CD14-positive monocyte (primary cell): ENCODE measurements at regions not wholly inside any gene's neighbourhood (a gene's known extent, or its start where the extent isn't known, plus 50 kb on each side); places are given as distances from the start of the nearest gene placed in this dataset.

Experiments
- DNase-seq, 3 donors: peaks; one replicate each; pipeline ENCODE4 v3.0.0-alpha.2; 2011 to 2022
- H2AFZ ChIP-seq: 2 replicates; pipeline ENCODE4 v1.6.0; 2012; ENCODE audit warnings: mild to moderate bottlenecking, low read depth, low read length, inconsistent platforms; ENCODE audit not compliant: insufficient read depth, poor library complexity, severe bottlenecking
- H3K27ac ChIP-seq, 2 donors: 1 replicate in 1 of 2; 2 replicates in 1 of 2; pipeline ENCODE4 v1.5.1; 2012 to 2013; ENCODE audit warnings: low read length in 2 of 2, control low read depth in 1 of 2, inconsistent platforms in 1 of 2, low read depth in 1 of 2, mild to moderate bottlenecking in 1 of 2
- H3K27me3 ChIP-seq, 2 donors: one replicate each; pipeline versions ENCODE4 v1.6.0 to v1.6.1; 2011 to 2013; ENCODE audit warnings: low read length in 2 of 2; ENCODE audit not compliant: control insufficient read depth in 2 of 2, insufficient read depth in 2 of 2
- H3K36me3 ChIP-seq, 2 donors: replicated peaks in 1 of 2; 1 replicate in 1 of 2; 2 replicates in 1 of 2; pipeline versions ENCODE4 v1.5.1 to v1.6.1; 2012 to 2013; ENCODE audit warnings: low read length in 2 of 2, control low read depth in 1 of 2, inconsistent platforms in 1 of 2, mild to moderate bottlenecking in 1 of 2; ENCODE audit not compliant: insufficient read depth in 2 of 2, control insufficient read depth in 1 of 2
- H3K4me1 ChIP-seq, 2 donors: 1 replicate in 1 of 2; 2 replicates in 1 of 2; pipeline versions ENCODE4 v1.5.1 to v1.6.1; 2012 to 2013; ENCODE audit warnings: low read length in 2 of 2, control low read depth in 1 of 2, inconsistent platforms in 1 of 2, mild to moderate bottlenecking in 1 of 2, moderate library complexity in 1 of 2; ENCODE audit not compliant: insufficient read depth in 2 of 2, control insufficient read depth in 1 of 2
- H3K4me2 ChIP-seq: replicated peaks from 2 replicates; pipeline ENCODE3; 2012; ENCODE audit warnings: low read length, moderate library complexity, mild to moderate bottlenecking; ENCODE audit not compliant: poor library complexity, severe bottlenecking; ENCODE audit errors: extremely low read depth
- H3K4me3 ChIP-seq, 3 experiments: fragments of 200-600 bp in 1 of 3; sonication (generic) in 1 of 3; replicated peaks in 1 of 3; 1 replicate in 2 of 3; 2 replicates in 1 of 3; pipeline ENCODE4 v1.5.1; 2011 to 2013; ENCODE audit warnings: low read length in 3 of 3, mild to moderate bottlenecking in 3 of 3, control low read depth in 2 of 3, low read depth in 2 of 3, inconsistent platforms in 1 of 3, moderate library complexity in 1 of 3
- H3K79me2 ChIP-seq: 2 replicates; pipeline ENCODE4 v1.6.0; 2012; ENCODE audit warnings: mild to moderate bottlenecking, control low read depth, inconsistent platforms, low read length, moderate library complexity; ENCODE audit not compliant: insufficient read depth
- H3K9ac ChIP-seq: 2 replicates; pipeline ENCODE4 v1.6.0; 2017; ENCODE audit warnings: low read length, mild to moderate bottlenecking; ENCODE audit not compliant: insufficient read depth, poor library complexity, severe bottlenecking
- H3K9me3 ChIP-seq, 2 donors: replicated peaks in 1 of 2; 1 replicate in 1 of 2; 2 replicates in 1 of 2; pipeline versions ENCODE4 v1.5.1 to v1.6.1; 2012 to 2013; ENCODE audit warnings: low read length in 2 of 2, control low read depth in 1 of 2; ENCODE audit not compliant: control insufficient read depth in 1 of 2, insufficient read depth in 1 of 2
- H4K20me1 ChIP-seq: 2 replicates; pipeline ENCODE4 v1.6.0; 2012; ENCODE audit warnings: mild to moderate bottlenecking, low read length, control low read depth, moderate library complexity; ENCODE audit not compliant: insufficient read depth
- H3K27ac Mint-ChIP-seq, 7 donors: one replicate each; pipeline ENCODE4 v1.8.0; 2020; ENCODE audit warnings: mild to moderate bottlenecking in 7 of 7, mixed read lengths in 7 of 7, moderate library complexity in 6 of 7, inconsistent platforms in 2 of 7
- H3K27me3 Mint-ChIP-seq, 3 donors: one replicate each; pipeline ENCODE4 v1.8.0; 2021 to 2022; ENCODE audit warnings: low read depth in 3 of 3, mild to moderate bottlenecking in 3 of 3, mixed read lengths in 3 of 3, moderate library complexity in 3 of 3, inconsistent platforms in 1 of 3
- H3K36me3 Mint-ChIP-seq, 2 donors: one replicate each; pipeline ENCODE4 v1.8.0; 2020; ENCODE audit warnings: mixed read lengths in 2 of 2, inconsistent platforms in 1 of 2, mild to moderate bottlenecking in 1 of 2
- H3K4me1 Mint-ChIP-seq: one replicate; pipeline ENCODE4 v1.8.0; 2020; ENCODE audit warnings: mild to moderate bottlenecking, mixed read lengths
- H3K4me3 Mint-ChIP-seq, 2 donors: one replicate each; pipeline ENCODE4 v1.8.0; 2020; ENCODE audit warnings: mild to moderate bottlenecking in 2 of 2, mixed read lengths in 2 of 2, moderate library complexity in 1 of 2
- H3K9me3 Mint-ChIP-seq, 7 donors: one replicate each; pipeline ENCODE4 v1.8.0; 2020 to 2022; ENCODE audit warnings: mixed read lengths in 7 of 7, mild to moderate bottlenecking in 6 of 7, moderate library complexity in 6 of 7, inconsistent platforms in 2 of 7
- CTCF ChIP-seq: fragments of 200-600 bp; IDR thresholded peaks from one replicate; pipeline ENCODE4 v1.8.0; 2022; ENCODE audit warnings: antibody characterized with exemption, mild to moderate bottlenecking
- WGBS: methylation state at CpG from one replicate; pipeline ENCODE4 v1.1.5; 2013; ENCODE audit warnings: missing lambda C conversion rate; ENCODE audit not compliant: insufficient coverage; 5-methylcytosine and 5-hydroxymethylcytosine counted together
- intact Hi-C, 2 donors: fragments of 100-400 bp; cut with micrococcal nuclease; formaldehyde crosslinking; loops; one replicate each; pipeline versions ENCODE4 v1.15.0 to v1.15.1; 2023

- Mint-ChIP-seq H3K4me3 (no peak overlapping the region), H3K9me3 (peaks cover 0 to 9% (median 6%) of the 10 kb centered on the region in 7 donors), H3K27ac (no peak overlapping the region), H3K27me3 (no peaks in the 10 kb centered on the region), H3K36me3 (no peaks in the 10 kb centered on the region), H3K4me1 (no peaks in the 10 kb centered on the region)
- intact Hi-C loops: no loop called here
- 100% methylated on average over 2 of the region's 4 CpGs for WGBS
- Histone ChIP-seq H3K4me1 (no peaks in the 10 kb centered on the region), H3K27ac (no peak overlapping the region), H3K79me2 (no peaks in the 10 kb centered on the region), H3K4me2 (no peak overlapping the region), H3K9me3 (peaks cover 0 to 9% of the 10 kb centered on the region in 2 donors), H3K4me3 (no peak overlapping the region), H2AFZ (no peak overlapping the region), H4K20me1 (no peaks in the 10 kb centered on the region), H3K36me3 (no peaks in the 10 kb centered on the region), H3K27me3 (no peaks in the 10 kb centered on the region), H3K9ac (no peak overlapping the region)
- TF ChIP-seq CTCF: no peak
- DNase-seq: no peak
Measured at GRCh38 chr13:105311094-105311493, 1224.4 kb downstream of the EFNB2 start.

- H3K4me1 Mint-ChIP-seq: no peaks in the 10 kb centered on the region
- no CpG with 5 or more reads among the region's 3 CpGs for WGBS
- no peaks in the 10 kb centered on the region for H3K36me3 Mint-ChIP-seq
- intact Hi-C loops: no loop called here
- H3K27ac Mint-ChIP-seq: no peak overlapping the region
- H3K4me3 Mint-ChIP-seq: no peak overlapping the region
- no peak overlapping the region for H3K4me3 ChIP-seq
- H3K9ac ChIP-seq: no peak overlapping the region
- no peaks in the 10 kb centered on the region for H4K20me1 ChIP-seq
- no peaks in the 10 kb centered on the region for H3K27me3 ChIP-seq
- H3K27me3 Mint-ChIP-seq: no peaks in the 10 kb centered on the region
- H3K4me1 ChIP-seq: no peaks in the 10 kb centered on the region
- no peak overlapping the region for H2AFZ ChIP-seq
- no peaks in the 10 kb centered on the region for H3K9me3 ChIP-seq
- no peak overlapping the region for H3K27ac ChIP-seq
- peaks cover 1 to 7% (median 5%) of the 10 kb centered on the region in 7 donors for H3K9me3 Mint-ChIP-seq
- TF ChIP-seq CTCF: no peak
- H3K4me2 ChIP-seq: no peak overlapping the region
- no peaks in the 10 kb centered on the region for H3K79me2 ChIP-seq
- DNase-seq: no peak
- H3K36me3 ChIP-seq: no peaks in the 10 kb centered on the region
Measured at GRCh38 chr13:105307776-105308175, 1227.7 kb downstream of the EFNB2 start.
